Fibroblast of lung (primary cell): ENCODE measurements at regions not wholly inside any gene's neighbourhood (a gene's known extent, or its start where the extent isn't known, plus 50 kb on each side); places are given as distances from the start of the nearest gene placed in this dataset.

Experiments used
- EZH2 ChIP-seq: IDR thresholded peaks from 2 replicates; pipeline ENCODE4 v1.5.1; 2012; ENCODE audit warnings: low read length, control low read depth, mild to moderate bottlenecking; ENCODE audit errors: missing control alignments
- TF ChIP-seq, protein P1 (sequence below), 2 donors: IDR thresholded peaks in 1 of 2; conservative IDR thresholded peaks in 1 of 2; 1 replicate in 1 of 2; 2 replicates in 1 of 2; pipeline ENCODE4 v1.5.1; 2011 to 2012; ENCODE audit warnings: low read length in 2 of 2, control low read depth in 1 of 2, inconsistent platforms in 1 of 2, low read depth in 1 of 2, mild to moderate bottlenecking in 1 of 2

- TF ChIP-seq, protein P1, sequence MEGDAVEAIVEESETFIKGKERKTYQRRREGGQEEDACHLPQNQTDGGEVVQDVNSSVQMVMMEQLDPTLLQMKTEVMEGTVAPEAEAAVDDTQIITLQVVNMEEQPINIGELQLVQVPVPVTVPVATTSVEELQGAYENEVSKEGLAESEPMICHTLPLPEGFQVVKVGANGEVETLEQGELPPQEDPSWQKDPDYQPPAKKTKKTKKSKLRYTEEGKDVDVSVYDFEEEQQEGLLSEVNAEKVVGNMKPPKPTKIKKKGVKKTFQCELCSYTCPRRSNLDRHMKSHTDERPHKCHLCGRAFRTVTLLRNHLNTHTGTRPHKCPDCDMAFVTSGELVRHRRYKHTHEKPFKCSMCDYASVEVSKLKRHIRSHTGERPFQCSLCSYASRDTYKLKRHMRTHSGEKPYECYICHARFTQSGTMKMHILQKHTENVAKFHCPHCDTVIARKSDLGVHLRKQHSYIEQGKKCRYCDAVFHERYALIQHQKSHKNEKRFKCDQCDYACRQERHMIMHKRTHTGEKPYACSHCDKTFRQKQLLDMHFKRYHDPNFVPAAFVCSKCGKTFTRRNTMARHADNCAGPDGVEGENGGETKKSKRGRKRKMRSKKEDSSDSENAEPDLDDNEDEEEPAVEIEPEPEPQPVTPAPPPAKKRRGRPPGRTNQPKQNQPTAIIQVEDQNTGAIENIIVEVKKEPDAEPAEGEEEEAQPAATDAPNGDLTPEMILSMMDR (conservative IDR thresholded peaks at IDR 0.05 in 1 of 2, IDR thresholded peaks at IDR 0.05 in 1 of 2; ENCODE audit: low read depth in 1 of 2, low read length in 2 of 2), result no peak
- TF ChIP-seq EZH2, result no peak
These were observed 561.3 kb upstream of the WWC1 start for GRCh38 chr5:167730121-167730520.
